IMR-90 (cell line): ENCODE measurements at regions not wholly inside any gene's neighbourhood (a gene's known extent, or its start where the extent isn't known, plus 50 kb on each side); places are given as distances from the start of the nearest gene placed in this dataset.

Experiments
- ATAC-seq: fragments of 200-7000 bp; cut with Tn5 transposase; 2 replicates; pipeline ENCODE4 v1.9.1; 2020; ENCODE audit warnings: low read depth, mild to moderate bottlenecking, moderate library complexity
- BruUV-seq: library from RNA; stranded (reverse); fragments of 400-500 nt; replicated peaks from 2 replicates; lab custom pipeline; 2021; lab: Mats Ljungman, UMichigan
- CTCF ChIA-PET: fragments of 300-600 bp; formaldehyde crosslinking; extraction: SDS; loops from one replicate; lab custom pipeline; 2021; ENCODE audit warnings: antibody characterized with exemption; lab: Yijun Ruan, JAX
- POLR2A ChIA-PET: fragments of 300-600 bp; sonication (Branson Sonifier 250); formaldehyde crosslinking; loops from one replicate; lab custom pipeline; 2022; ENCODE audit warnings: antibody characterized with exemption; ENCODE audit not compliant: unreplicated experiment; lab: Charles Lee
- DNase-seq: peaks from one replicate; pipeline ENCODE4 v3.0.0; 2013
- H2AFZ ChIP-seq: replicated peaks from 2 replicates; pipeline ENCODE3; 2013; ENCODE audit warnings: low read length, mild to moderate bottlenecking; ENCODE audit not compliant: poor library complexity
- H2AK5ac ChIP-seq: 2 replicates; pipeline ENCODE4 v1.6.1; 2013; ENCODE audit warnings: low read depth, low read length, inconsistent platforms
- H2AK9ac ChIP-seq: replicated peaks from 2 replicates; pipeline ENCODE3; 2013; ENCODE audit warnings: mild to moderate bottlenecking, low read depth, low read length, moderate library complexity; ENCODE audit not compliant: poor library complexity
- H2BK120ac ChIP-seq: 2 replicates; pipeline ENCODE4 v1.6.1; 2013; ENCODE audit warnings: low read depth, low read length, inconsistent platforms
- H2BK15ac ChIP-seq: 3 replicates; pipeline ENCODE4 v1.6.1; 2013; ENCODE audit warnings: low read depth, low read length, inconsistent platforms
- H2BK20ac ChIP-seq: 2 replicates; pipeline ENCODE4 v1.6.1; 2013; ENCODE audit warnings: low read depth, mild to moderate bottlenecking, inconsistent platforms, low read length, moderate library complexity
- H2BK5ac ChIP-seq: 2 replicates; pipeline ENCODE4 v1.6.1; 2013; ENCODE audit warnings: mild to moderate bottlenecking, low read depth, low read length, inconsistent platforms; ENCODE audit not compliant: poor library complexity, severe bottlenecking
- H3K14ac ChIP-seq: replicated peaks from 2 replicates; pipeline ENCODE4 v1.6.1; 2013; ENCODE audit warnings: low read depth, low read length, inconsistent platforms
- H3K18ac ChIP-seq: 2 replicates; pipeline ENCODE4 v1.6.1; 2013; ENCODE audit warnings: low read depth, low read length, control low read depth
- H3K23ac ChIP-seq: 2 replicates; pipeline ENCODE4 v1.6.1; 2013; ENCODE audit warnings: low read depth, low read length, inconsistent platforms
- H3K27ac ChIP-seq: 2 replicates; pipeline ENCODE4 v1.5.1; 2013; ENCODE audit warnings: mild to moderate bottlenecking, control low read depth, low read length; ENCODE audit not compliant: insufficient read depth
- H3K27me3 ChIP-seq: 2 replicates; pipeline ENCODE4 v1.6.1; 2013; ENCODE audit warnings: low read length; ENCODE audit not compliant: control insufficient read depth, insufficient read depth
- H3K36me3 ChIP-seq: 2 replicates; pipeline ENCODE4 v1.6.1; 2013; ENCODE audit warnings: low read length, mixed read lengths; ENCODE audit not compliant: control insufficient read depth, insufficient read depth
- H3K4ac ChIP-seq: 2 replicates; pipeline ENCODE4 v1.6.1; 2013; ENCODE audit warnings: low read depth, low read length, inconsistent platforms
- H3K4me1 ChIP-seq: 2 replicates; pipeline ENCODE4 v1.6.1; 2013; ENCODE audit warnings: low read length, mixed read lengths; ENCODE audit not compliant: control insufficient read depth, insufficient read depth
- H3K4me2 ChIP-seq: 2 replicates; pipeline ENCODE4 v1.6.1; 2013; ENCODE audit warnings: low read depth, mild to moderate bottlenecking, control low read depth, low read length, moderate library complexity
- H3K4me3 ChIP-seq: 2 replicates; pipeline ENCODE4 v1.5.1; 2013; ENCODE audit warnings: low read depth, mild to moderate bottlenecking, control low read depth, low read length, moderate library complexity; ENCODE audit not compliant: insufficient read depth
- H3K56ac ChIP-seq: 2 replicates; pipeline ENCODE4 v1.6.1; 2013; ENCODE audit warnings: low read length, inconsistent platforms; ENCODE audit not compliant: insufficient read depth; ENCODE audit errors: extremely low read depth
- H3K79me1 ChIP-seq, 2 experiments: 2 replicates each; pipeline ENCODE4 v1.6.1; 2013; ENCODE audit warnings: low read length in 2 of 2, inconsistent platforms in 1 of 2, low read depth in 1 of 2
- H3K9ac ChIP-seq: 2 replicates; pipeline ENCODE4 v1.6.1; 2013; ENCODE audit warnings: low read depth, low read length, control low read depth
- H3K9me1 ChIP-seq: 2 replicates; pipeline ENCODE4 v1.6.1; 2013; ENCODE audit warnings: low read length, inconsistent platforms; ENCODE audit not compliant: insufficient read depth
- H3K9me3 ChIP-seq: 2 replicates; pipeline ENCODE4 v1.6.1; 2013; ENCODE audit warnings: low read length; ENCODE audit not compliant: control insufficient read depth, insufficient read depth
- H4K20me1 ChIP-seq: 2 replicates; pipeline ENCODE4 v1.6.1; 2013; ENCODE audit warnings: low read length, inconsistent platforms; ENCODE audit not compliant: insufficient read depth
- H4K5ac ChIP-seq: 2 replicates; pipeline ENCODE4 v1.6.1; 2013; ENCODE audit warnings: mild to moderate bottlenecking, low read depth, low read length, control low read depth
- H4K8ac ChIP-seq, 2 experiments: 2 replicates each; pipeline ENCODE4 v1.6.1; 2013; ENCODE audit warnings: low read depth in 2 of 2, low read length in 2 of 2, control low read depth in 1 of 2, inconsistent platforms in 1 of 2
- H4K91ac ChIP-seq: 2 replicates; pipeline ENCODE4 v1.6.1; 2013; ENCODE audit warnings: low read depth, low read length, inconsistent platforms; ENCODE audit not compliant: insufficient read depth
- CTCF ChIP-seq: conservative IDR thresholded peaks from 2 replicates; pipeline ENCODE4 v1.5.1; 2012; ENCODE audit warnings: mild to moderate bottlenecking, low read depth, low read length, improper control_type of control experiment
- ELK1 ChIP-seq: fragments of 150-350 bp; IDR thresholded peaks from 2 replicates; pipeline ENCODE4 v1.6.1; 2016; ENCODE audit warnings: low read depth, mild to moderate bottlenecking, low read length, moderate library complexity, borderline replicate concordance
- FOS ChIP-seq: fragments of 150-350 bp; IDR thresholded peaks from 2 replicates; pipeline ENCODE4 v1.6.1; 2016; ENCODE audit warnings: low read depth, low read length
- MAZ ChIP-seq: IDR thresholded peaks from 2 replicates; pipeline ENCODE4 v1.6.1; 2012; ENCODE audit warnings: low read depth, mild to moderate bottlenecking, low read length, improper control_type of control experiment, moderate library complexity, borderline replicate concordance
- MXI1 ChIP-seq: IDR thresholded peaks from 2 replicates; pipeline ENCODE4 v1.6.1; 2012; ENCODE audit warnings: low read depth, mild to moderate bottlenecking, low read length, moderate library complexity, borderline replicate concordance
- POLR2A ChIP-seq: IDR thresholded peaks from 2 replicates; pipeline ENCODE4 v1.6.1; 2012; ENCODE audit warnings: mild to moderate bottlenecking, low read depth, low read length
- RAD21 ChIP-seq: IDR thresholded peaks from 2 replicates; pipeline ENCODE4 v1.6.1; 2012; ENCODE audit warnings: low read length, improper control_type of control experiment
- RCOR1 ChIP-seq: IDR thresholded peaks from 2 replicates; pipeline ENCODE4 v1.6.1; 2012; ENCODE audit warnings: mild to moderate bottlenecking, low read length, improper control_type of control experiment; ENCODE audit not compliant: insufficient replicate concordance
- RFX5 ChIP-seq: IDR thresholded peaks from 2 replicates; pipeline ENCODE4 v1.8.0; 2012; ENCODE audit warnings: low read depth, mild to moderate bottlenecking, low read length, moderate library complexity
- USF2 ChIP-seq: fragments of 150-350 bp; IDR thresholded peaks from 2 replicates; pipeline ENCODE4 v1.6.1; 2017; ENCODE audit warnings: mild to moderate bottlenecking, antibody characterized with exemption, low read length, low read depth
- WGBS, 2 experiments: methylation state at CpG; one replicate each; pipeline versions ENCODE4 v1.1.5 to v1.1.7; 2013; ENCODE audit warnings: missing lambda C conversion rate in 2 of 2; ENCODE audit not compliant: insufficient read length in 1 of 2; ENCODE audit errors: extremely low coverage in 2 of 2; 5-methylcytosine and 5-hydroxymethylcytosine counted together
- dilution Hi-C: fragments of 300-500 bp; cut with HindIII; formaldehyde crosslinking; loops from one replicate; pipeline ENCODE4 v1.14.3; 2018; ENCODE audit warnings: low sequenced_read_pairs; ENCODE audit not compliant: unreplicated experiment
- in situ Hi-C: fragments of 300-500 bp; cut with MboI; formaldehyde crosslinking; loops from 3 replicates; pipeline ENCODE4 v1.14.3; 2019; ENCODE audit warnings: low sequenced_read_pairs, inconsistent platforms, mixed read lengths
- intact Hi-C: fragments of 100-400 bp; cut with micrococcal nuclease; formaldehyde crosslinking; loops from 2 replicates; pipeline ENCODE4 v1.10.0; 2022

- Histone ChIP-seq H3K27ac (no peak overlapping the region), H3K23ac (no peak overlapping the region), H3K27me3 (no peaks in the 10 kb centered on the region), H2AK9ac (no peak overlapping the region), H2BK120ac (no peak overlapping the region), H3K18ac (no peak overlapping the region), H2BK15ac (no peak overlapping the region), H3K79me1 (no peaks in the 10 kb centered on the region), H3K4me3 (no peak overlapping the region), H3K9me1 (no peaks in the 10 kb centered on the region), H2BK5ac (no peak overlapping the region), H3K14ac (no peak overlapping the region), H2BK20ac (no peak overlapping the region), H3K4ac (no peak overlapping the region), H3K4me1 (no peaks in the 10 kb centered on the region), H4K8ac (no peak overlapping the region), H2AK5ac (no peak overlapping the region), H3K56ac (no peak overlapping the region), H2AFZ (no peak overlapping the region), H3K9ac (no peak overlapping the region), H3K4me2 (no peak overlapping the region), H4K91ac (no peak overlapping the region), H4K5ac (no peak overlapping the region), H3K36me3 (no peaks in the 10 kb centered on the region), H3K9me3 (no peaks in the 10 kb centered on the region), H4K20me1 (no peaks in the 10 kb centered on the region)
- no peak for TF ChIP-seq ELK1
- no peak for TF ChIP-seq RCOR1
- no peak for TF ChIP-seq MAZ
- no peak for TF ChIP-seq POLR2A
- TF ChIP-seq CTCF = no peak
- TF ChIP-seq RFX5 = no peak
- no peak for TF ChIP-seq USF2
- no peak for TF ChIP-seq FOS
- TF ChIP-seq MXI1 = no peak
- no peak for TF ChIP-seq RAD21
- dilution Hi-C loops (no loop called here), in situ Hi-C loops (no loop called here), intact Hi-C loops (no loop called here)
- no peak for ATAC-seq
- no TSS peak for BruUV-seq
- WGBS, 2 experiments = no CpG with 5 or more reads among the region's 1 CpG
- ChIA-PET CTCF (no interaction called here), POLR2A (no interaction called here)
- DNase-seq = no peak
Observed at GRCh38 chr1:168976267-168976666, 130.2 kb upstream of the ATP1B1 start.
